ENCODE measurements at regions not wholly inside any gene's neighbourhood (a gene's known extent, or its start where the extent isn't known, plus 50 kb on each side); places are given as distances from the start of the nearest gene placed in this dataset.
A peak's percentile ranks its signal among the peaks of the same experiment; 100 is the strongest.

DNA sequence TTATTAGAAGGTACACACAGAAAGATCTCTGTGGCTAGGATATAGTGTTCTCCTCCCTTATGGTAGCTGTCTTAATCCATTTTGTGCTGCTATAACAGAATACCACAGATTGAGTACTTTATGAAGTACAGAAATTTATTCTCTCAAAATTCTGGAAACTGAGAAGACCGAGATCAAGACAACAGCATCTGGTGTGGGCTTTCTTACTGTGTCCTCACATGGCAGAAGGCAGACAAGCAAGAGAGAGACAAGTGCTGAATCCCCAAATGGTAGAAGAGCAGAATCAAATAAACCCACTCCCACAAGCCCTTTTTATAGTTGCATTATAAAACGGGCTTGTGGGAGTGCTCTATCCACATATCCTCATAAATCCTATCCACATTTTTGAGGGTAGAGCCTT, 373.1 kb downstream of the GABRG1 start:
- ATAC-seq = no peak

DNA sequence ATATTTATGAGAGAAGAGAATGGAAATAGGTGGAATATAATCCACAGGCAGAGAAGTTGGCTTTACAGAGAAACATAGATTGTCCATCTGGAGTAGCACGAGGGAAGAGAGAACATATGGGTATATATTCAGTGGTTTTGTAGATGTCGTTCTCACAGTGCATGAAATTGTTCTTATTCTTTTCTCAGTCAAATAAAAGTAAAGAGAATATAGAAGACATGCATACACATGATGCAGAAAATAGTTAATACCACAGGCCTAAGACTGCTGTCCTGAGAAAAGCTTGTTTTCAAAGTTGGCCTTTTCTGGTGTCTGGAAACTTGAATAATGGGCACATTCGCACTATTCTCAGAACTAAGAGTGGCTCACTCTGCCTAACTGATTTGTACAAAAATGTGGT, 378.1 kb downstream of the GABRG1 start:
- TF ChIP-seq, protein P1, sequence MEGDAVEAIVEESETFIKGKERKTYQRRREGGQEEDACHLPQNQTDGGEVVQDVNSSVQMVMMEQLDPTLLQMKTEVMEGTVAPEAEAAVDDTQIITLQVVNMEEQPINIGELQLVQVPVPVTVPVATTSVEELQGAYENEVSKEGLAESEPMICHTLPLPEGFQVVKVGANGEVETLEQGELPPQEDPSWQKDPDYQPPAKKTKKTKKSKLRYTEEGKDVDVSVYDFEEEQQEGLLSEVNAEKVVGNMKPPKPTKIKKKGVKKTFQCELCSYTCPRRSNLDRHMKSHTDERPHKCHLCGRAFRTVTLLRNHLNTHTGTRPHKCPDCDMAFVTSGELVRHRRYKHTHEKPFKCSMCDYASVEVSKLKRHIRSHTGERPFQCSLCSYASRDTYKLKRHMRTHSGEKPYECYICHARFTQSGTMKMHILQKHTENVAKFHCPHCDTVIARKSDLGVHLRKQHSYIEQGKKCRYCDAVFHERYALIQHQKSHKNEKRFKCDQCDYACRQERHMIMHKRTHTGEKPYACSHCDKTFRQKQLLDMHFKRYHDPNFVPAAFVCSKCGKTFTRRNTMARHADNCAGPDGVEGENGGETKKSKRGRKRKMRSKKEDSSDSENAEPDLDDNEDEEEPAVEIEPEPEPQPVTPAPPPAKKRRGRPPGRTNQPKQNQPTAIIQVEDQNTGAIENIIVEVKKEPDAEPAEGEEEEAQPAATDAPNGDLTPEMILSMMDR (IDR thresholded peaks at IDR 0.05) = no peak
- no peak for DNase-seq
- Histone ChIP-seq H3K27me3 (no peaks in the 10 kb centered on the region), H3K36me3 (no peaks in the 10 kb centered on the region), H3K9me3 (peaks cover 7% of the 10 kb centered on the region), H3K4me1 (no peaks in the 10 kb centered on the region), H3K27ac (no peak overlapping the region), H3K4me3 (no peak overlapping the region)
- ATAC-seq = no peak
- intact Hi-C loops (cut with DNase I) = no loop called here

More for the DNA sequence above, 373.1 kb downstream of the GABRG1 start:
- Histone ChIP-seq H3K27ac (no peak overlapping the region), H3K9me3 (no peaks in the 10 kb centered on the region), H3K27me3 (no peaks in the 10 kb centered on the region), H3K36me3 (no peaks in the 10 kb centered on the region), H3K4me1 (no peaks in the 10 kb centered on the region), H3K4me3 (no peak overlapping the region)
- no peak for DNase-seq
- intact Hi-C loops (cut with DNase I) = no loop called here
- TF ChIP-seq, protein P1 (IDR thresholded peaks at IDR 0.05) = no peak

DNA sequence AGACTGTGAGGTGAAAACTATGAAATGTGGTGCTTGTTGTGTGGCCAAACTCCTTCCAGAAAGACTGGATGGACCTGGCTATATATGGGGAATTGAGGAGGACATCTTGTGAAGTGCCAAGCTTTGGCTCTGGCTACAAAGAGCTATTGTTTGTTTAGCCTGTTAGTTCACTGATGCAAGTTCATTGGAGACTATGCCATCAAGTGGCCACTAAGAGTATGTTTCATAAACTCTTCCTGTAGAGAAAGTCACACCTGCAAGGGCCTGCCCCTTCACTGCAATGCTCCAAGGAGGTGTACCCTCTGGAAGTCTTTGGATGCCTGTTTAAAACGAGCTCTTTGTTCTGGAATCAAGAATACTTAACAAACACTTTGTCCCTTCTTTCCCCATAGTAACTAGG, 382.0 kb downstream of the GABRG1 start:
- peak; percentile 58 for ATAC-seq
- Histone ChIP-seq H3K27ac (no peak overlapping the region), H3K4me1 (no peaks in the 10 kb centered on the region), H3K4me3 (no peak overlapping the region), H3K27me3 (no peaks in the 10 kb centered on the region), H3K9me3 (peaks cover 14% of the 10 kb centered on the region), H3K36me3 (no peaks in the 10 kb centered on the region)
- TF ChIP-seq, protein P1 (IDR thresholded peaks at IDR 0.05) = no peak
- intact Hi-C loops (cut with DNase I) = no loop called here
- no peak for DNase-seq

DNA sequence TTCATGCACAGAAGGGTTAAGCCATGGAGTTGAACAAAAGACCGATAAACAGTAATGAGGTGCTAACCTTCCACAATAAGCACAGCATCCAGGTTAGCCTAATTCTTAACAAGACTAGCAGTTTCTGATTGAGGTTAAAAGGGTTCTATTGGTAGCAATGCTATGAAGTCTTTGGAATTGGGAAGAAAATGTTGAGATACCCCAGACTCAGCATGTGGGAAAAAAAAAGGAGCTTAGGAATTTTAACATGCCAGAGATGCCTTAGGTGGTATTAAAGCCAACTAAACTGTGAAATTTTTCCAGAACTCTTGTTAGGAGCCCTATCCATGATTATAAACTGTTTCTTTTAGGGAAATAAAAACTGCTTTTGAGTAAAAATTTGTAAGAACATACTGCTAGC, 391.7 kb downstream of the GABRG1 start:
- no peak overlapping the region for H3K27ac ChIP-seq
- TF ChIP-seq, protein P1 (IDR thresholded peaks at IDR 0.05) = no peak
- no peaks in the 10 kb centered on the region for H3K9me3 ChIP-seq
- no peaks in the 10 kb centered on the region for H3K4me1 ChIP-seq
- no peak overlapping the region for H3K4me3 ChIP-seq
- no peak for DNase-seq
- intact Hi-C loops (cut with DNase I) = no loop called here
- H3K36me3 ChIP-seq = no peaks in the 10 kb centered on the region
- H3K27me3 ChIP-seq = no peaks in the 10 kb centered on the region
- ATAC-seq = no peak

DNA sequence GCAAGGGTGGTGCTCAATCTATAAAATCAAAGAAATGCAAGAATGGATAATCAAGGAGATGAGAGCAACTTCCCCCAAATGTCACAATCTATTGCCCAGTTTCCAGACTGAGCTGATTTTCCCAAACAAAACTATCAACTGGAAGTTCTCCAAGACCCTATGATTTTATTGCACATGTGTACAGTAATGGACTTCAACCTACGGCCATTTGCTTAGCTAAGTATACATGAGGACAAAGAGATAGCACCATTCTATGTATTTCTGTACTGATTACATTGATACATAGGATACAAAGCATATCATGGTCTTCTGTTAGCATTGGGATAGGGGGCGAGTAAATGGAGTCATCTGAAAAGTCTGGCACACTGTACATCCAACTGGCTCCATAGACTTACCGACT, 407.8 kb downstream of the GABRG1 start:
- DNase-seq = no peak
- TF ChIP-seq, protein P1 (IDR thresholded peaks at IDR 0.05) = no peak
- no peaks in the 10 kb centered on the region for H3K4me1 ChIP-seq

DNA sequence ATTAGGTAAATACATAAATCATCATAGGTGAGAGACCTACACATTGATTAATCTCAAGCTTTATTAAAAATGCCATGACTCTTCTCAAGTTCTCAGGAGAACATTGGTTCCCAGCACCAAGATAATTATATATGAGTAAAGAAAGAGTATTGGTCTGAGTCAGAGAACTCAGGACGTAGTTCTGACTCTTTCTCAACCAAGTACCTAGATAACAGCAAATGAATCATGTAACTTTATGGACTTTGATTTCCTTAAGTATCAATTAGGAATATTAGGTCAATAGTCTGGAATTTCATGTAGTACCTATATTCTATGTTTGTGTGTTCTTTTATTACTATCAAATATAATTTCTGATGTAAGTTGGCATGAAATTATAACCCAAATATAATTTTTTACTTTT, 409.9 kb downstream of the GABRG1 start:
- Histone ChIP-seq H3K4me3 (no peak overlapping the region), H3K4me1 (no peaks in the 10 kb centered on the region), H3K27ac (no peak overlapping the region), H3K27me3 (no peaks in the 10 kb centered on the region), H3K36me3 (no peaks in the 10 kb centered on the region), H3K9me3 (no peaks in the 10 kb centered on the region)
- TF ChIP-seq, protein P1 (IDR thresholded peaks at IDR 0.05) = no peak
- DNase-seq (no peak), ATAC-seq (no peak)
- intact Hi-C loops (cut with DNase I) = no loop called here

More for the DNA sequence above, 407.8 kb downstream of the GABRG1 start:
- Histone ChIP-seq H3K27ac (no peak overlapping the region), H3K9me3 (no peaks in the 10 kb centered on the region), H3K4me3 (no peak overlapping the region), H3K36me3 (no peaks in the 10 kb centered on the region), H3K27me3 (no peaks in the 10 kb centered on the region)
- no peak for ATAC-seq
- intact Hi-C loops (cut with DNase I) = no loop called here

Measured in upper lobe of right lung (tissue), 1 donor.